Left renal pelvis (tissue), 4 donors: ENCODE measurements at regions not wholly inside any gene's neighbourhood (a gene's known extent, or its start where the extent isn't known, plus 50 kb on each side); places are given as distances from the start of the nearest gene placed in this dataset.
A peak's percentile ranks its signal among the peaks of the same experiment; 100 is the strongest.
"Not testable (repeated sequence)": the region's sequence is repeated elsewhere in the genome, so short reads cannot be mapped to it uniquely, and the experiment has no call there.

Experiments used
- DNase-seq, 4 donors: peaks; one replicate each; pipeline ENCODE4 v3.0.0-alpha.2; 2013; ENCODE audit warnings: low read depth in 4 of 4, low spot score in 3 of 4

DNA sequence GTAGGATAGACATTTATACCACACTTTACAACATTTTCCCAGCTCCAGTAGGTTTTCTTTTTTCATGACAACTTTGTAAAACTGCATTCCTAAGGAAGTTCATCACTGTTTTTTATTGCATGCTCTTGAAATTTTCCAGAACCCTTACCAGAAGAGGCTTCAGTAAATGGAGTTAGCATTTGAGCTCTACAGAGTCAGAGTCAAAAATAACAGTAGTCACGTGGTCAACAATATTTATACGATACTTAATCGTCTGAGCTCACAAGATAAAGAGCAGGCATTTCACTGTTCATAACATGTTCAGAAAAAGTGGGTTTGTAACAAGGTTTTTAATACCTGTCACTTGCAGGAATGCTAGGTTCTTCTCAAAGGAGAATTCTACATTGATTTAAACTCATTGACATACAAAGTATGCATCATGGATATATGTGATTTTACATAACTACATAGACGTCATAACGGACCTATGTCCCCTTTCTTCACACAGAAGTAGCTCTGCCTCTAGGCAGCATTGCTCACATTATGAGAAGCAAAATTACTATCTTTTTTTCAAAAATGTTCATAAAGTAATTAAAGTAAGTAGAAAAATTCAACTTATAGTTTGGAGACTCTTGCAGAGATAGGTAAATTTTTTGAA lies 187.0 kb upstream of the COL3A1 start:
- no peak for DNase-seq

DNA sequence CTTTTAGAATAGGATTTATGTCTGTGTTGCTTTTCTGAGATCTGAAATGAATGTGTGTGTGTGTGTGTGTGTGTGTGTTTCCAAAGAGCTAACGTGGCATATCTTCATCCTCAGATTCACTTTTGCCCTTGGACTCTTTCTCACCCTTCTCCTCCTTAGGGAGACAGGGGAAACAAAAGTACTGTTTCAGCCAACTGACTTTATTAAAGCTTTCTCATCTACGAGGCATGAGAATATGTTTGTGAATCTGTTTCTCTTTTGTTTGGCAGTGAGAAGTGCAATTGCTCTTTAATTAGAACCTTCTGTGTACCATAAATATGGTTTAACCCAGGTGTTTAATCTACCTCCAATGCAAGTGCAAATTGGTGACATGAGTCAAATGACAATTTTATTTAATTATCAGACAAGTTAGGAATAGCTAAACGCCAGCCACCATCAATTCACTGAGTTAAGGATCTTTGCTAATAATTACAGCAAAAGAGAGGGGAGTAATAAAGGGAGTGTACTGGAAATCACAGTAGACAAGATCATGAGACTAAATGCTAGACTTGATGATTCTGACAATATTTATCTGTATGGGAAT lies 186.4 kb upstream of the COL3A1 start:
- DNase-seq: no peak

DNA sequence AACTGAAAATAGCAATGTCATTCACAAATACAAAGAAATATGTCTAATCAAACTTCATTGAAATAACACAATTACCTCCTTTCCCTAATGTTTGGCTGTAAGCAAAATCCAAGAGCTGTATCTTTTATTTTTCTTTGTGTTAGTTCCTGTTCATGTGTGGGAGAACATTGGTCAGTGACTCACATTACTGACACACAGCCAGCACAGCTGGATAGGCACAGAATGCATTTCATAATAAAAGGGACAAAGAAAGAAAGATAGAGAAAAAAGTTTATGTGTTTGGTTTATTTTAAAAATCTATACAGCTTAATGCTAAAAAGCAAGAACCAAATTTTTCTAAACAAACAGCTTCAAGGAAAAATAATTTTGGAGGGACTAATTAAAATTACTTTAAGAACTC lies 185.6 kb upstream of the COL3A1 start:
- peak in 2 of 4 donors; percentile 26 to 48 for DNase-seq

DNA sequence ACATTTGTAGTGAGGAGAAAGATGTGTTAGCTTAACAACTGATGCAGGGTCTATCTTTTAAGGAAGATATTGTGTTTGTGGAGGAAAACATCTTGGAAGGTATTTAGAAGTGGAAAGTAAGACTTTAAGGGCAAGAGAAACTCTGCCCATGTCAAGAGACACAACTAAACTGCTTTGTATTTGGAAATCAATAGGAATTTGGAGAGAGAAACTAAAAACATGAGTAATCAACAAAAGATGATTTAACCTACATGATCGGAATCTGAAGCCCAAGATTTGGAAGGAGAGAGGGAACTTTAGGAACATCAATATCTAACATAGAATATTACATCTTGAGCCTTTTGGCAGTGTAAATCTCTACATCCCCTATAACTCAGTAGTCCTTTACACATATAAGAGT lies 184.2 kb upstream of the COL3A1 start:
- no peak for DNase-seq

DNA sequence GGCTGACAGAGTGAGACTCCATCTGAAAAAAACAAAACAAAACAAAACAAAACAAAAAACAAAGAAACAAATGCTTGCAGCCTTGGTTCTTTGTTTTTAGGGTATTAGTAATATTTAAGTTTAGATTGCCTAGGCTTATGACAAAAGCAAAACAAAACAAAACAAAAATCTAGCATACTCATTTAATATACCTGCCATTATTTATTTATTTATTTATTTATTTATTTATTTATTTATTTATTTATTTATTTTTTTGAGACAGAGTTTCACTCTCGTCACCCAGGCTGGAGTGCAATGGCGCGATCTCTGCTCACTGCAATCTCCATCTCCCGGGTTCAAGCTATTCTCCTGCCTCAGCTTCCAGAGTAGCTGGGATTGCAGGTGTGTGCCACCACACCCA lies 179.7 kb upstream of the COL3A1 start:
- DNase-seq: not testable (repeated sequence)

DNA sequence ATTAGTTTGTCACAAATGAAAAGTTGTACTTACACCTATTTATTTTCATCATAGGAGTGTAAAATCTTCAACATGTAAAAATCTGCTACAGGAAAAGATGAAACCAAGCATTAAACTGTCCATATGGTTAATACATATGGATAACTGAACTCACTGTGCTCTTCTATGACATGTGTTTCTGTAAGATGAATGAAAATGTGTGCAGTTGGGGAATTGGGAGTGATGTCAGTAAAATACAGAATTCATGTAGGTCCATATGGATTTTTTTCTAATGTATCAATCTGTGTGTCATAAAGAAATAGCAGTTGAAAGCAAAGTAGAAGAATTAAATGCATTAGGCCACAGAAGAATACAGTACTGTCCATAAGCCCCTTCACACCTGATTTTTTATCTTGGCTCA lies 178.4 kb upstream of the COL3A1 start:
- no peak for DNase-seq

DNA sequence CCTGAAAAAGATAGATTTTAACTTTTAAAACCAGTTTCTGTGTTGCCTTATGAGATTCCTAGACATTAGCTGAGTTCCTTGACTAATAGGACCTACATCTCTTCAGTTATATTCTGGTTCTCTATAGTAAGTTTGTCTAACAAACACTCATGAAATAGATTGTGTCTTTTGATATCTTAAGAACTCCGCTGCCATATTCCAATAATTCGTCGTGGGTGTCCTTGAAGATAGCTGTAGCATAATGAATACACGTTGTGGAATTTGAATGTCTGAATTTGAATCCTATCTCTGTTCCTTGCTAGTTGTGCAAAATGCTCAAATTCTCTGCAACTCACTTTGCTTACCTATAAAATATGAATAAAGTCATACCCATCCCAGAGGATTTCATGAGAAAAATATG lies 176.8 kb upstream of the COL3A1 start:
- DNase-seq: no peak

DNA sequence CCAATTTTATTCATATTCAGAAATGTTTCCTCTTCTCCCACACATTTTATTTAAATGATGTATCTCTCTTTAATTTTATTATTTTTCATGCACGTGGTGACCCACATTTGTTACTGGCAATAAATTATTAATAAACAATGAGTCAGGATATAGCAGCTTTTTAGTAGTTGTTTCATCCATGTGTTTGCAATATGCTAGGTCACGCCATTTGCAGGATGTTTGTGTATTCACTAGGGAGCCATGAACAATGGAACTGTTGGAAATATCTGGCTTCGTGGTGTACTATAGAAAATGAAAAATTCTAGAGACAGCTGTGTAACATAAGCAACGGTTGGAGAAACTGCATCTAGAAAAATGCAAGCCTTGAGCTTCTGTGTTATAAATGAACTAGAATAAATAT lies 176.0 kb upstream of the COL3A1 start:
- DNase-seq: no peak

DNA sequence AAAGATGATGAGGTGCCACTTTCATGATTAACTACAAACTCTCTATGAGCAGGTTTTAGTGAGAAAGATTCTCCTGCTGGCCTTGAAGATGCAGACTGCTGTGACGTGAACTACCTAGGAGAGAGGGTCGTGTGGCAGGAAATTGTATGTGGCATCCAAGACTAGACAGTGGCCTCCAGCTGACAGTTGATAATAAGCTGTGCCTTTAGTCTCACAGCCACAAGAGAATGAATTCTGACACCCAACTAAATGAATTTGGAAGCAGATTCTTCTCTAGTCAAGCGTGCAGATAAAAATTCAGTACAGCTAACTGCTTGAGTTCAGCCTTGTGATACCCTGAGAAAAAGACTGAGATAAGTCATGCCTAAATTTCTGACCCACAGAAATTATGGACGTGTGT lies 169.0 kb upstream of the COL3A1 start:
- DNase-seq: no peak

DNA sequence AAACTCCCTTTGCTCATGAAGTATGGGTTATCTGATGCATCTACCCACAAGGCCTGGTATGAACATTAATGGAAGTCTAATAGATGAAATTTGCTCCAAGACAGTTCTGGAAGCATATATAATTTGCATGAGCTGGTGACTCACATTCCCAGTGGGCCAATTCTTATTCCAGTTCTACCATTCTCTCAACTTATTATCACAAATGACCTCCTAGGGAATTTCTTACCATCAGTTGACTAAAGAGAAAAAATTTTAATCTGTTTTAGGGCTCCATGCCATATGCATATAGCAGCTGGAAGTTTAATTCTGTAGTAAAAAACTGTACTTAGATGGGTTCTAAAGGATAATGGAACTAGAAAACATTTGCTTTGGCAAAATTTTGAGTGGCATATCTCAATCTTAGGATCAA lies 165.2 kb upstream of the COL3A1 start:
- DNase-seq: no peak

DNA sequence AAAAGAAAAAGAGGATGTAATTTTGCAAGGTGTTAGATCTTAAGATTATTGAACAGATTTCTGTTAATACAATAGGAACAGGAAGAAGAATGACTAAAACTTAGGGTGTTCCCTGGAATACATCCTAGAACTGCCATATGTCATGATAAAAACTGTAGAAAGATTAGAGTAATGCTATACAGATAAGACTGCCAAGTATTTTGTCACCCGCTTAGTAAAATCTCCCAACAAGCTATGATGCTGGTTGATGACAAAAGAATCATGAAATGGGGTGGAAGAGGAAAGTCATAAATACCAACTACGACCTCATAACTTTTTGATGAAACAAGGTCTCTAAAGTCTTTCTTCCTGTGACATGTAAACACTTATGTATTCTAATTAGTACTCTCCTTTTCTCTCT lies 163.6 kb upstream of the COL3A1 start:
- DNase-seq: no peak

DNA sequence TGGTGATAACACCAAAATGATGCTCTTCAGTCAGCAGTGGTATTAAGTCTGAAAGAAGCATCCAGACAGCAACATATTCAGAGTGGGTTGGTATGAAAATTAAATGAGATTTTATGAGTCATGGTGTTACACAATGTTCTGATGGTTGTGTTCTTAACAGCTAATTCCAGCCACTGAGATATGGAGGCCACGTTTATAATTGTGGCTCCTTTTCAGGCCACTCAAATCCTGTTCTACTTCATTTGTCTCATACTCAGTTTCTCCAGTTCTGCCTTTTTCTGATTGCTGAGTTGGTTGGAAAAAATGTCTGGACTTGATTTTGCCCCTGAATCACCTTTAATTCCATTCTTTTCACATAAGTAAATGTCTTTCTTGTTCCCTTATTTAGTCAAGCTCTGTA lies 162.7 kb upstream of the COL3A1 start:
- no peak for DNase-seq

DNA sequence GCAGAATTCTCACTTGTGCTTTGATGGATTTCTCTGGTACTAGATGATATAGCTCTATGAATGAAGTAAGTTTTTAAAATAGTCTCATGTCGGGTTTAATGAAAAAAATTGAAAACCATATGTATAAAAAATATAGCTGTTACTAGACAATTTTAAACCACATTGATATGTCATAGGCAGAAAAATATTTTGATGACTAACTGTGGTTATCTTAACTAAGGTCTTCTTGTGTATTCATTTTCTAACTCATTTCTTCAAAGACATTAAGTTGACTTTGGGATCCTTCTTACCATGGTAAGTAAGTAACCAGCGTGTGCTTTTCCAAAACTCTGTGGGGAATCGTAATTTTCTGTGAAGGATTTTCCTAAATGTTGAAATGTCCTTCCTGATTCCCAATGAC lies 160.9 kb upstream of the COL3A1 start:
- DNase-seq: no peak

DNA sequence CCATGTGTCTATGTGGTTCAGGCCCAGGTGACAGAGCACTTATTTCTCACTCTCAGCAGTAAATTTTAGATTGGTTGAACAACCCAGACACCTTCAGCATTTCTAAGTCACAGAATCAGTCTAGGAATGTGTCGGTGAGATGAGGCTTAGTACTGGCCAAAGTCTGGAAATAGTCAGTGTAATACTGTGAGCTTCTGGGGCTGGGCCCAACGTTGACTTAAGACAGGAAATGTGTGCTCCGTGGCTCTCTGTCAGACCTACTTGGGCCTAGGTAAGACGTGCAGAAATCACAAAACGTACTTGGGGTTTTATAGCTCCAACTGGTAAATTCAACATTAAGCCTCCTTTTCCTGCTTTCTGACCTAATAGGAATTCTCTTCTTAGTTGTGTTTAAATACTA lies 160.3 kb upstream of the COL3A1 start:
- no peak for DNase-seq

DNA sequence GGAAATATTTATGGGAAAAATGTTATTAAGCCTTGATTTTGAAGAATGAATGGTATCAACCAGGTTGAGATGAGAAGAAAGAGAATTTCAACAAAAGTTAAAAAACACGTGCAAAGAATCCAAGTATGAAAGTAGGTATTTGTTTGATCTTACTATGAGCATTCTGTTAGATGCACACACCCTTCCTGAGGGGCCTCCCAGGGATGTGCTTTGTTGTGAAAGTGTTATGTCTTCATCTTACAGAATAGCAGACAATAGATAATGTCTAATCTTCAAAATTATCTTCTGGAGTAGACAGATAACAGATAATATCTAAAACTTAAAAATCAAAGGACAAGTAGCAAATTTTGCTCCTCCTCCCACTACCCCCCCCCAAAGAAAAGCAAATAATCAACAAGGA lies 155.2 kb upstream of the COL3A1 start:
- no peak for DNase-seq

DNA sequence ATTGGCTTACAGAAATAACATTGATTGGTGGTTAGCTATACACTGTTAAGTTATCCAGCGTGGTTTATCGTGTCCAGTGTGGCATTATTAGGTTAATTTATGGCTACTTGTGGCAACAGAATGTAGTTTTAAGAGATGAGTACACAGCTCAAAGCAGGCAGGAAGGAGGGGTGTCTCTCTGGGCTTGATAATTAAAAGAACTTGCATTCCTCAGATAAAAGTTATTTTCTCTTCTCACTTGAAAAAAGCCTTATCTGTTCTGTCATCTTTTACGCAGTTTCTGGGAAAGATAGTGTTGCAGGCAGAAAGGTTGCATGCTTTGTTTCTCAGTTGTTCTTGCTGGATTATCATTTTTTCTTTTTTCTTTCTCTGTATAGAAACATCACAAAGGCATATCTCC lies 154.4 kb upstream of the COL3A1 start:
- no peak for DNase-seq

DNA sequence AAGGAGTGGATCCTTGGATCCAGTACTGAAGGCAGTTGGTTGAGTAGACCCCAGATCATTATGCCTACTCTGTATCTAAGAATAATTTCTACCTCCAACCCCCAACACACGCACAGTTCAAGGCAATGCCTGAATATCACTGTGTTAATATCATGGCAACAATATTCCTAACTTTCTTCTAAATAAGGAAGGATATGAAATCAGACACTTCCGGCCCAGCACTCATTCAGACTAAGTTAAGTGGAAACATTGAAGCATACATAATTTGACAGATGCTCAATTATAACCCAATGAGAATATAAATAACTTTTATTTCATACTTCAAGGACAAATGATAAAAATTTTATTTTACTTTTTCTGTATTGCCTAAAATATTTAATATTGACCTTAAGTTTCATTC lies 153.6 kb upstream of the COL3A1 start:
- DNase-seq: no peak

DNA sequence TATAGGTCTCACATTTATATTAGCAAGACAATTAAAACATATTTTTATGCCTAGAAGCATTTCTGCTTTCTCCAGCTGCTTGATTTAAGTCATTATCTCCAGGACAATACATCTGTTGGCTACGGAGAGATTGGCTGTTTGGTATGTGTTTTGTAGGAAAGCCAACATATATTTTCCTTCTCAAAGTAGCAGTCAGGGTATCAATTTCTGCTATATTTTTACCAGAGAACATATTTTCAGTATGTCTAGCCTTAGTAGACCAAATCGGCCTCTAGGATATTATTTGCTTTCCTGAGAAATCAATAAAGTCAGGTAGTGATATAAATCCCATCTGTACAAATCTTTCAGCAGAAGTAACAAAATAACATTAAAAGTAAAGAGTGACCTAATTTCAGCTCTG lies 150.0 kb upstream of the COL3A1 start:
- no peak for DNase-seq

DNA sequence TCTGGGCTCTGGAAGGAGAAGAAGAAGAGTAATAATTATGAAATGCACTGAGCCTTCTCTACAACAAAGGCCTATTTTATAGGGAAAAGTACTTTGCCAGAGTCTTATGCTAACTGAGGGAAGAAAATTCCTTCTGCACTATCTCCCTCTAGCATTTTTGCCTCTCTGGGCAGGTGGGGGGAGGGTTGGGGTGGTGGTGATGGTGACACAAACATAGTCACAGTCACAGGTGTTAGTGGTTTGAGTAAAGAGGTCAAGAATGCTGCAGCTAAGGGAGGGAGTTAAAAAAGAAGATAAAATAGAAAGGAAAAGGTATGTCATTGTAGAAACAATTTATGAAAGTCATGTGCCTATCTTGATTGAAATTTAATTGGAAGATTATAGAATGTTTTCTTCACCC lies 140.8 kb upstream of the COL3A1 start:
- DNase-seq: no peak

DNA sequence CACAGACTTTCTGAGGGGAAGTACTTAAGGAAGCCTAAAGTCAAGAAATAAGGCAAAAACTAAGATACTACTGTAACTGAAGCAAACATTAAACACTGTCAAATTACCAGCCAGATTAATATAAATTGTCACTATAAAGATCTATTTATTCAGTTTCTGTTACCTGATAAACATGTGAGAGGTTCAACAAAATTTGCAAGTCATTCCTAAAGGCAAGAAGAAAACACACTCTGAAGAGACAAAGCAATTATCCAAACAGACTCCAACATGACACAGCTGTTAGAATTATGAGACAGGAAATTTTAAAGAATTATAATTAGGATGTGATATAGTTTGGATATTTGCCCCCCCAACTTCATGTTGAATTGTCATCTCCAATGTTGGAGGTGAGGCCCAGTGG lies 140.4 kb upstream of the COL3A1 start:
- no peak for DNase-seq

DNA sequence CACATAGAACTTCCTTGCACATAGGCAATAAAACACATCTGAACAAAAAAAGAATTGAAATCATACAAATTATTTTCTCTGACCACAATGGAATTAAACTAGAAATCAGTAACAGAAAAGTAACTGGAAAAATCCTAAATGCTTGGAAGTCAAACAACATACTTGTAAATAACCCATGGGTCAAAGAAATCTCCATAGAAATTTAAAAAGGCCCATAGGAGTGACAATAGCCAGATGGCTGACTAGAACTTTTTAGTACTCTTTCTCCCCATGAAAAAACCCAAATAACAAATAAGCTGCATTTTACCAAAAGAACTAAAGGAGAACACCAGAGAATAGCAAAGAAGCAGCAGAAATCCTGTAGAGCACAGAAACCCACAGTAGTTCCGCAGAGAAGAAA lies 139.2 kb upstream of the COL3A1 start:
- no peak for DNase-seq

DNA sequence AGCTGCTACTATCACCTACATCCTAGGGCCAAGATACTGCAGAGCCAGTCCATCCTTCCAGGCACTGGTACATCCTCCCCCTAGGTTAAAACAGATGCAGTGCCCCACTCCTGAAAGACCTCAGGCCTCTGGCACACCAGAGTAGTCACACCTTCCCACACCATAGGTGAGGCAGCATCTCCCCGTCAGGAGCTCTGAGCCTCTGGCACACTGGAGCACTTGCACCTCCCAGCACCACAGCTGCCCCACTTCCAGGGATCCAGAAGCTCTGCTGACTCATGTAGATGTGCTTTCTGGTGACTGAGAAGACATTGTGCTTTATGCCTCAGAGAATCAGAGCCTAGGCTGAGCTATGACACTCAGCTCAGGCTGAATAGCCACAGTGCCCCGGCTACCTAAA lies 138.4 kb upstream of the COL3A1 start:
- no peak for DNase-seq

DNA sequence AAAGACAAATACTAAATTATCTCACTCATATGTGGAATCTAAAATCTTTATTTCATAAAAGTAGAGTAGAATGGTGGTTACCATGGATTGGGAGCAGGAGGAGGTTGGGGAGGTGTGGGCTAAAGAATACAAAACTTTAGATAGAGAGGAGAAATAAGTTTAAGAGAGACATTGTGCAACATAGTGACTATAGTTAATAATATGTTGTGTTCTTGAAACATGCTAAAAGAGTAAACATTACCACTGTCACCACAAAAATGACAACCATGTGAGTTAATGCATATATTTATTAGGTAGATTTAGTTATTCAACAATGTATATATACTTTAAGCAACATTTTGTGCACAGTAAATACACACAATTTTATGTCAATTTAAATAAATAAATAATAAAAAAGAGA lies 128.5 kb upstream of the COL3A1 start:
- DNase-seq: no peak
